ENCODE measurements at regions not wholly inside any gene's neighbourhood (a gene's known extent, or its start where the extent isn't known, plus 50 kb on each side); places are given as distances from the start of the nearest gene placed in this dataset.
A peak's percentile ranks its signal among the peaks of the same experiment; 100 is the strongest.

GRCh38 chr2:51237626-51238271, 205.8 kb upstream of the NRXN1 start:
- no peak for DNase-seq

GRCh38 chr2:51232027-51232426, 200.1 kb upstream of the NRXN1 start:
- DNase-seq: no peak

GRCh38 chr2:51231071-51231470, 199.1 kb upstream of the NRXN1 start:
- no peak for DNase-seq

- no peak for DNase-seq
Observed at GRCh38 chr2:51225377-51225776, 193.4 kb upstream of the NRXN1 start.

DNA sequence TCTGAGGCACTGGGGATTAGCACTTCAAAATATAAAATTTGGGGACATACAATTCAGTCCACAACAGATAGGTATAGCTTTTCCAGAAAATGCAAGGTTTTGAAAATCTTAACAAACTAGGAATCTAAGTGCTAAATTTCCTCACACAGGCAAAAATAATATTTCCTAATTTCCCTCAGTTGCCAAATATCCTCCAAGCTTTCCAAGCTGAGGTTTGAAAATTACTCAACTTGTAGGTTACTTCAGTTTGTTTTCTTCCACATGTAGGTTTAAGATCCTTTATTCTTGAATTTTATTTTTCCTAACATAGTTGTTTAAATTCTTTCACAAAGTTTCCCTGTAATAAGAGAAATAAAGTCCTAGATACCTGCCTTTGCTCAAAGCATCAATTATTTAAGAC, 192.9 kb upstream of the NRXN1 start:
- no peak for DNase-seq

- no peak for DNase-seq
Observed at GRCh38 chr2:51222106-51222505, 190.2 kb upstream of the NRXN1 start.

- DNase-seq: no peak
Observed at GRCh38 chr2:51220606-51221005, 188.7 kb upstream of the NRXN1 start.

- no peak for DNase-seq
Observed at GRCh38 chr2:51220080-51220479, 188.1 kb upstream of the NRXN1 start.

GRCh38 chr2:51219468-51219867, 187.5 kb upstream of the NRXN1 start:
- DNase-seq: no peak

- no peak for DNase-seq
Observed at GRCh38 chr2:51218047-51218446, 186.1 kb upstream of the NRXN1 start.

DNA sequence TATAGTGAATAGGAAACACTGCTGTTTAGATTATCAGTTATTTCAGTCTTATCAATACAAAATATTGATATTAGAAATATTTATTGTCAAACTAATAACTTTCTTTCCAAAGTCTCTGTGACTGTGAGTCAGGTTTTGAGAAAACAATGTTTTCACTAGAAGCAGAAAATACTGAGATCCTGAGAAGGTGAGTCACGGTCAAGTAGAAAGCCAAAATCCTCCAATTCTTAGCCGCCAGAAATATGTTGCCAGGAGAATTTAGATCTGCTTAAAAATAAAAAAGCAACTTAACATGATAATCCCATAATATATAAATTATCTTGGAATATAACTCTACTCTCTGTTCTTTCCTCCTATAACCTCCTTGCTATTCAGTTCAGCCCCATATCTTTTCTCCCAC, 181.9 kb upstream of the NRXN1 start:
- no peak for DNase-seq

DNA sequence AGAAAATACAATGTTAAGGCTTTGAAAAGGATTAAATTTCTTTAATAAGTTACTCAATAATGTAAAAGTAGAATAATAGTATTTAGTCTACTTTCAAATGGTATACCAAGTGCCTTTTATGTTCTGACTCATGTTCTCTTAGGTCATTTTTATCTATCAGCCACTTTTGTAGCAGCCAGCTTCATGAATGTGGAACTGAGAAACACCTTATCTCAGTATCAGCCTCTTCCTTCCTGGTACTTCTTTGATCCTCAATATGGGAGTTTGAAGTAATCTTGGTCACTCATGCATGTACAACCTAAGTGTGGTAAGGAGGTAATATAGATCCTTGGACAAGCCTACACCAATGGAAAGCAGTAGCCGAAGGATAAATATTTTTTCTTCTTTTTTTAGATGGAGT, 180.4 kb upstream of the NRXN1 start:
- no peak for DNase-seq

DNA sequence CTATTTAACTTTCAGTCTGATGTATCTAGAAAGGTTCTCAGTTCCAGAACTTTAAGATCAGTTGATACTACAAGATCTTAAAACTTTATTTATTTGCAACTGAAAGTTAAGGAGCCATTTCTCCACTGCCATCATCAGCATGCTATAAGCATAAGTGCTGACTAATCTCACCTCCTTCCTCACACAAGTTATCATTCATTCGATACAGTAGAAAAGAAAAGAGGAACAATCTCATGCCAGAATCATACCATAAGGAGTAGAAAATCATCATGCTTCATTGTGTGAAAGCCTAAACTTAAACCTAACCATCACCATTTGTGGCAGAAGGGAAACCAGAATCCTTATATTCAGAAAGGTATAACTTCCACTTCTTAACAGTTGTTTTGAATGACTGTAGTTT, 176.6 kb upstream of the NRXN1 start:
- DNase-seq: no peak

DNA sequence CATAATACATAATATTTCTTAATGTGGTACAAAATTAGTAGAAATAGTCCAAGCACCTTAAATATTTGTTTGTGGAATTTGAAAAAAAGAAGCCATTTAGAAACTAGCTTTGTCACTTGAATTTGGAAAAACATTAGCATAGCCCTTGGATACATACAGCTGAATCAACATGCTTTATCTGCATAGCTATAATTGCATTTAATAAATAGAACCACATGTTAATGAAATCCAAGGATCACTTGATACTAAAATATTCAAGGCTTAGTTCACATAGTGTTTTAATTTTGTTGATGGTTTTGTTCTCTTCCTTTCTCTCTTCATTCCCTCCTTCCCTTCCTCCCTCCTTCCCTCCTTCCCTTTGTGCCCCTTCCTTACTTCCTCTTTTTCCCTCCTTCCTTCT, 169.4 kb upstream of the NRXN1 start:
- no peak for DNase-seq

- DNase-seq: no peak
Observed at GRCh38 chr2:51194656-51195055, 162.7 kb upstream of the NRXN1 start.

DNA sequence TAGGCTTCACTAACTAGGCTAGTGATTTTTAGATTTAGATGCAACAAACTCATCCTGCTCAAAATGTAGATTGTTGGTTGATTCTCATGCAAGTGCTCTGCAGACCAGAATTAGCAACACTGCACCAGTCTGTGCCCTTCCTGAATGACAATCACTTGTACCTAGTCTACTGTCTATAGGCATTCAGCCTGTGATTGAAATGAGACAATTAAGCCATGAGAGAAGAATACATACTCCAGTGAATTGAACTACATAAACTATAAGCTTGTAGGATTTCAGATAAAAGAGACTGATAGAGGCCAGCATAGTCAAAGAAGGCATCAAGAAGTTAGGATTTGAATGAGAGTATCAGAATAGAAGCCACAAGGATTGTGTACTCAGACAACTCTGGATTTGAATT, 138.3 kb upstream of the NRXN1 start:
- no peak for DNase-seq

DNA sequence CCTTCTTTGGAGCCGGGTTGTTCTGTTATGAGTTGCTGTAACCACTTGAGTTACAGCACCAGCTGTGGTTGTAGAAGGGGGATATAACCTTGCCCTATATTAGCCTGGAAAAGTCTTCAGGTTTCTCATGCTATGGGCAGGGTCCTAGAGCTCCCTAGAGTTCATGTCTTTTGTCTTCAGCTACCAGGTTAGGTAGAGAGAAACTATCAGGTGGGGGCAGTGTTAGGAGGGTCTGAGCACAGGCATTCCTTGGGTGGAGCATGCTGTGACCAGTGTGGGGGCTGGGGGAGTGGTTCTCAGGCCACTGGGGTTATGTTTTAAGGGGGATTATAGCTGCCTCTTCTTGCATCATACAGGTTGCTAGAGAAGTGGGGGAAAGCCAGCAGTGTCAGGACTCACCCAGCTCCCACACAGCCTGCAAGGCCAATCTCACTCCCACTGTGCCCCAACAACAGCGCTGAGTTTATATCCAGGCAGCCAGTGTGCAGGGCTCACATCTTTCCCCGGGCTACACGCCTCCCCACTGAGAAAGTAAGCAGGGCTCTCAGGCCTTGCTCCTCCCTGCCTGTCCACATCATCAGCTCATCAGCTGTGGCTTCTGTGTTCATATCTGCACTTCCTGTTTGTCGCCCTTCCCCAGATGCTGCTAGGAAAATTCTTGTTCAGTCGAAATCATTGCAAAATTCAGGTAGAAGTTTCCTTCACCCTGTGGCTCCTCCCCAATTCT, 133.8 kb upstream of the NRXN1 start:
- no peak for DNase-seq

GRCh38 chr2:51158251-51158650, 126.3 kb upstream of the NRXN1 start:
- peak; percentile 11 for DNase-seq

DNA sequence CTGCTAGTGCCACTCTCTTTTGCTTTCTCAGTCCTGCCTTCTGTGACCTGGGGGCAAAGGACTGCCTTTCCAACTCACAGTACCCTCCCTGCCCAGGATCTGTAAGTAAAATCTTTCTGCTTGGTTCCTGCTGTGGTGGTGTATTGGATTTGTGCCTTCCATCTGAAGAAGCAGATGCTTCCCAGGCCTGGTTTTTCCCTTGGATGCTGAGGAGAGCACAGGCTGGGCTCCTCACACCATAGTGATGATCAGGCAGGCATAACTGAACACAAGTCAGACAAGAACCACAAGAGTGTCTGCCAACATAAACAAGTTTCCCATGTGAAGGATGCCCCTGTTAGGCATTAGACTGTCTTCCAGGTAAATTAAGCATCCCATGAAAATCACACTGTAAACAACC, 121.3 kb upstream of the NRXN1 start:
- no peak for DNase-seq

DNA sequence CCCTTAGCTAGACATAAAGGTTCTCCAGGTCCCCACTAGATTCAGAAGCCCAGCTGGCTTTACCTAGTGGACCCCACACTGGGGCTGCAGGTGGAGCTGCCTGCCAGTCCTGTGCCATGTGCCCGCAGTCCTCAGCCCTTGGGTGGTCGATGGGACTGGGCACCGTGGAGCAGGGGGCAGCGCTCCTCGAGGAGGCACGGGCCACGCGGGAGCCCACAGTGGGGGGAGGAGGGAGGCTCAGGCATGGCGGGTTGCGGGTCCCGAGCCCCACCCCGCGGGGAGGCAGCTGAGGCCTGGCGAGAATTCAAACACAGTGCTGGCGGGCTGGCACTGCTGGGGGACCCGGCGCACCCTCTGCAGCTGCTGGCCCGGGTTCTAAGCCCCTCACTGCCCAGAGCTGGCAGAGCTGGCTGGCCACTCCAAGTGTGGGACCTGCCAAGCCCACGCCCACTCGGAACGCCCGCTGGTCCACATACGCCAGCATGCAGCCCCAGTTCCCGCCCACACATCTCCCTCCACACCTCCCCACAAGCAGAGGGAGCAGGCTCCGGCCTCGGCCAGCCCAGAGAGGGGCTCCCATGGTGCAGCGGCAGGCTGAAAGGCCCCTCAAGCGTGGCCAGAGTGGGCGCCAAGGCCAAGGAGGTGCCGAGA, 119.7 kb upstream of the NRXN1 start:
- DNase-seq: no peak

GRCh38 chr2:51149725-51150124, 117.8 kb upstream of the NRXN1 start:
- no peak for DNase-seq

DNA sequence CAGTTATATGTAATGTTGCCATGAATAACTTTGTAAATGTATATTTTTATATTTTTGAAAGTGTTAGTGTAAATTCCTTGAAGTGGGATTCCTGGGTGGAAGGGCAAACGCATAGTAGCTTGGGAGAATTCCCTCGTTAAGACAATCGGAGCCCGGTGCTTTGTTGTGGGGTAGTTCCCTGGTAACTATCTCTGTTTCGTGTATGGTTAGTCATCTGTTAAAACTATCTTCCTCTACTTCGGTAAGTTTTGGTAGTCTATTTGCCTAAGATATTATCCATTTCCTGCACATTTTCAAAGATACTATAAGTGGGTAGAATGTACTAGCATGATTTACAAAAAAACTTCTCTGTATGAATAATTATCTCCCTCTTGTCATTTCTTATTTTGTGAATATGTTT, 113.8 kb upstream of the NRXN1 start:
- DNase-seq: no peak

- no peak for DNase-seq
Observed at GRCh38 chr2:51120754-51121280, 88.9 kb upstream of the NRXN1 start.

DNA sequence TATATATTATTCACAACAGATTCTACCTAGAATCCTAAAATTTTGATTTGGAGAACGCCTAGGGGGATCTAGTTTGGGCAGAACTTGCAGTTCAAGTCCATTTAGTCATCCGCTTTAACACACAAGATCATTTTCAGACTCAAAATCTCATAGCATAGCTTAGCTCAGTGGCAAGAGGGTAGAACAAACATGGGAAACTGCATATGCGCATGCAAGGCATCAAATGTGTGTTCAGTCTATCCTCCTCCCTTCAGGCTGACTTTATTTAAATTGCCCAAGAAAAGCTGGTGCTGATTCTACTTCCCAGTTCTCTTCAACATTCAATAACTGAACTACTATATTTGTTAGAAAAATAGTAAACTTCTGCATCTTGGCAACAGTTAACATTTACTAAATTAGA, 79.6 kb upstream of the NRXN1 start:
- no peak for DNase-seq

All from NCI-H774 (cell line).